Colonic mucosa (tissue), 4 donors: ENCODE measurements at regions not wholly inside any gene's neighbourhood (a gene's known extent, or its start where the extent isn't known, plus 50 kb on each side); places are given as distances from the start of the nearest gene placed in this dataset.
"Not testable (repeated sequence)": the region's sequence is repeated elsewhere in the genome, so short reads cannot be mapped to it uniquely, and the experiment has no call there.

Experiments
- DNase-seq: peaks from one replicate; pipeline ENCODE4 v3.0.0-alpha.2; 2020
- H3K27ac ChIP-seq: fragments of 200-600 bp; one replicate; pipeline ENCODE4 v1.8.0; 2021
- H3K27me3 ChIP-seq: fragments of 200-600 bp; one replicate; pipeline ENCODE4 v1.8.0; 2021
- H3K36me3 ChIP-seq: fragments of 200-600 bp; one replicate; pipeline ENCODE4 v1.8.0; 2021
- H3K4me1 ChIP-seq: fragments of 200-600 bp; one replicate; pipeline ENCODE4 v1.8.0; 2021; ENCODE audit warnings: mild to moderate bottlenecking
- H3K4me3 ChIP-seq: fragments of 200-600 bp; one replicate; pipeline ENCODE4 v1.8.0; 2021
- H3K9ac ChIP-seq, 2 donors: one replicate each; pipeline ENCODE4 v1.7.0; 2013; ENCODE audit warnings: control low read depth in 2 of 2, low read depth in 2 of 2, low read length in 2 of 2
- H3K9me3 ChIP-seq: fragments of 200-600 bp; one replicate; pipeline ENCODE4 v1.8.0; 2021
- CTCF ChIP-seq: fragments of 200-600 bp; IDR thresholded peaks from one replicate; pipeline ENCODE4 v1.8.0; 2022; ENCODE audit warnings: antibody characterized with exemption, mild to moderate bottlenecking
- intact Hi-C: fragments of 100-400 bp; cut with DNase I; formaldehyde crosslinking; loops from one replicate; pipeline ENCODE4 v1.14.1; 2022
- donor health status: healthy.
- donor health status: DM: no; HTN: no; CAD: no.
- donor health status: DM: no; HTN: no; CAD: no.

GRCh38 chrX:64580605-64581004, 185.4 kb upstream of the MTMR8 start:
- DNase-seq, result no peak
- H3K4me3 ChIP-seq, result no peak overlapping the region
- intact Hi-C loops, result no loop called here
- no peaks in the 10 kb centered on the region for H3K36me3 ChIP-seq
- TF ChIP-seq CTCF, result no peak
- H3K27ac ChIP-seq, result no peak overlapping the region
- no peaks in the 10 kb centered on the region for H3K9me3 ChIP-seq
- H3K9ac ChIP-seq, result no peak overlapping the region
- no peaks in the 10 kb centered on the region for H3K4me1 ChIP-seq
- H3K27me3 ChIP-seq, result no peaks in the 10 kb centered on the region

- H3K4me1 ChIP-seq, result no peaks in the 10 kb centered on the region
- no peak for TF ChIP-seq CTCF
- DNase-seq, result no peak
- no peak overlapping the region for H3K9ac ChIP-seq
- intact Hi-C loops, result no loop called here
- H3K4me3 ChIP-seq, result no peak overlapping the region
- H3K9me3 ChIP-seq, result no peaks in the 10 kb centered on the region
- no peaks in the 10 kb centered on the region for H3K27me3 ChIP-seq
- H3K27ac ChIP-seq, result no peak overlapping the region
- H3K36me3 ChIP-seq, result no peaks in the 10 kb centered on the region
Measured at GRCh38 chrX:64580035-64580434, 184.8 kb upstream of the MTMR8 start.

GRCh38 chrX:64571011-64571410, 175.8 kb upstream of the MTMR8 start:
- no peaks in the 10 kb centered on the region for H3K9me3 ChIP-seq
- intact Hi-C loops, result no loop called here
- H3K36me3 ChIP-seq, result no peaks in the 10 kb centered on the region
- no peaks in the 10 kb centered on the region for H3K27me3 ChIP-seq
- no peaks in the 10 kb centered on the region for H3K4me1 ChIP-seq
- no peak for DNase-seq
- H3K9ac ChIP-seq, result no peak overlapping the region
- TF ChIP-seq CTCF, result no peak
- no peak overlapping the region for H3K27ac ChIP-seq
- H3K4me3 ChIP-seq, result no peak overlapping the region

GRCh38 chrX:64570204-64570603, 175.0 kb upstream of the MTMR8 start:
- TF ChIP-seq CTCF, result no peak
- no peak overlapping the region for H3K4me3 ChIP-seq
- no peak for DNase-seq
- no peak overlapping the region for H3K9ac ChIP-seq
- no peak overlapping the region for H3K27ac ChIP-seq
- H3K36me3 ChIP-seq, result no peaks in the 10 kb centered on the region
- no peaks in the 10 kb centered on the region for H3K4me1 ChIP-seq
- no peaks in the 10 kb centered on the region for H3K27me3 ChIP-seq
- H3K9me3 ChIP-seq, result no peaks in the 10 kb centered on the region
- intact Hi-C loops, result no loop called here

- H3K4me3 ChIP-seq, intact Hi-C loops: not testable (repeated sequence)
Measured at GRCh38 chrX:64565348-64565747, 170.1 kb upstream of the MTMR8 start.

GRCh38 chrX:64549236-64549635, 154.0 kb upstream of the MTMR8 start:
- H3K27me3 ChIP-seq, H3K27ac ChIP-seq, intact Hi-C loops, H3K36me3 ChIP-seq, H3K4me3 ChIP-seq, H3K9ac ChIP-seq, H3K4me1 ChIP-seq, H3K9me3 ChIP-seq: not testable (repeated sequence)
- peak; percentile 17 for DNase-seq

More at GRCh38 chrX:64565348-64565747, 170.1 kb upstream of the MTMR8 start:
- not testable (repeated sequence) for H3K27ac ChIP-seq, H3K9ac ChIP-seq, DNase-seq, H3K4me1 ChIP-seq, H3K36me3 ChIP-seq, H3K9me3 ChIP-seq, H3K27me3 ChIP-seq

- DNase-seq, result no peak
- Histone ChIP-seq H3K27me3 (no peaks in the 10 kb centered on the region), H3K4me1 (no peaks in the 10 kb centered on the region), H3K9ac (no peak overlapping the region), H3K4me3 (no peak overlapping the region), H3K27ac (no peak overlapping the region), H3K36me3 (no peaks in the 10 kb centered on the region), H3K9me3 (no peaks in the 10 kb centered on the region)
- intact Hi-C loops, result no loop called here
- no peak for TF ChIP-seq CTCF
Measured at GRCh38 chrX:64536736-64537135, 141.5 kb upstream of the MTMR8 start.
